Endothelial cell of umbilical vein (primary cell): ENCODE measurements at regions not wholly inside any gene's neighbourhood (a gene's known extent, or its start where the extent isn't known, plus 50 kb on each side); places are given as distances from the start of the nearest gene placed in this dataset.

ENCODE experiments used
- BruUV-seq: library from RNA; stranded (reverse); fragments of 400-500 nt; replicated peaks from 2 replicates; lab custom pipeline; 2021; lab: Mats Ljungman, UMichigan
- CTCF ChIA-PET: fragments of 300-600, 350-600 bp; sonication (Branson Sonifier 250); formaldehyde crosslinking; loops from one replicate; lab custom pipeline; 2021; ENCODE audit warnings: antibody characterized with exemption, inconsistent platforms; lab: Charles Lee
- POLR2A ChIA-PET: fragments of 300-600, 350-600 bp; sonication (Branson Sonifier 250); formaldehyde crosslinking; loops from one replicate; lab custom pipeline; 2021; ENCODE audit warnings: antibody characterized with exemption, inconsistent platforms; lab: Charles Lee
- DNase-seq: peaks from one replicate; pipeline ENCODE4 v3.0.0-alpha.2; 2011; ENCODE audit warnings: low read depth, low spot score
- FAIRE-seq: peaks from 2 replicates; lab custom pipeline; 2011; peaks lifted over from hg19 to GRCh38; lab: Jason Lieb, UNC
- H2AFZ ChIP-seq: 2 replicates; pipeline ENCODE4 v1.6.0; 2012; ENCODE audit warnings: low read depth, low read length, control low read depth, inconsistent platforms
- H3K27ac ChIP-seq: 2 replicates; pipeline ENCODE4 v1.5.1; 2011; ENCODE audit warnings: low read depth, mild to moderate bottlenecking, control low read depth, low read length, moderate library complexity; ENCODE audit not compliant: insufficient read depth
- H3K27me3 ChIP-seq, 2 experiments: 2 replicates each; pipeline versions ENCODE4 v1.6.0 to v1.6.1; 2011; ENCODE audit warnings: low read length in 2 of 2, mixed read lengths in 1 of 2; ENCODE audit not compliant: control insufficient read depth in 2 of 2, insufficient read depth in 2 of 2
- H3K36me3 ChIP-seq, 2 experiments: 2 replicates in 1 of 2; 3 replicates in 1 of 2; pipeline ENCODE4 v1.5.1; 2011; ENCODE audit warnings: low read length in 2 of 2, mild to moderate bottlenecking in 1 of 2, moderate library complexity in 1 of 2; ENCODE audit not compliant: control insufficient read depth in 2 of 2, insufficient read depth in 2 of 2; ENCODE audit errors: extremely low read depth in 1 of 2
- H3K4me1 ChIP-seq: 3 replicates; pipeline ENCODE4 v1.5.1; 2011; ENCODE audit warnings: mild to moderate bottlenecking, low read length; ENCODE audit not compliant: control insufficient read depth, insufficient read depth; ENCODE audit errors: extremely low read depth
- H3K4me2 ChIP-seq: 2 replicates; pipeline ENCODE4 v1.6.1; 2011; ENCODE audit warnings: low read length, control low read depth, mixed read lengths; ENCODE audit not compliant: insufficient read depth
- H3K4me3 ChIP-seq, 3 experiments: fragments of 200-600 bp in 1 of 3; sonication (generic), shearing (Covaris generic) in 1 of 3; replicated peaks in 1 of 3; 2 replicates each; pipeline ENCODE4 v1.5.1; 2011 to 2016; ENCODE audit warnings: control low read depth in 3 of 3, low read length in 3 of 3, mild to moderate bottlenecking in 2 of 3, inconsistent platforms in 1 of 3, low read depth in 1 of 3, moderate library complexity in 1 of 3; ENCODE audit not compliant: insufficient read depth in 1 of 3
- H3K79me2 ChIP-seq: 2 replicates; pipeline ENCODE4 v1.6.0; 2012; ENCODE audit warnings: low read length, inconsistent platforms; ENCODE audit not compliant: control insufficient read depth, insufficient read depth
- H3K9ac ChIP-seq: replicated peaks from 2 replicates; pipeline ENCODE3; 2011; ENCODE audit warnings: low read length, control low read depth; ENCODE audit not compliant: insufficient read depth; ENCODE audit errors: extremely low read depth
- H3K9me1 ChIP-seq: replicated peaks from 3 replicates; pipeline ENCODE4 v1.6.0; 2011; ENCODE audit warnings: mild to moderate bottlenecking, low read length; ENCODE audit not compliant: control insufficient read depth, insufficient read depth; ENCODE audit errors: extremely low read depth
- H3K9me3 ChIP-seq: replicated peaks from 2 replicates; pipeline ENCODE4 v1.5.1; 2012; ENCODE audit warnings: low read length, inconsistent platforms; ENCODE audit not compliant: control insufficient read depth, insufficient read depth
- H4K20me1 ChIP-seq: replicated peaks from 2 replicates; pipeline ENCODE3; 2011; ENCODE audit warnings: mild to moderate bottlenecking, low read length; ENCODE audit not compliant: control insufficient read depth, insufficient read depth; ENCODE audit errors: extremely low read depth
- EZH2 ChIP-seq: IDR thresholded peaks from 2 replicates; pipeline ENCODE4 v1.6.1; 2012; ENCODE audit warnings: borderline replicate concordance, low read depth, mild to moderate bottlenecking, moderate library complexity, low read length, inconsistent platforms; ENCODE audit not compliant: severe bottlenecking
- GATA2 ChIP-seq: IDR thresholded peaks from 2 replicates; pipeline ENCODE4 v1.7.0; 2011; ENCODE audit warnings: low read depth, mild to moderate bottlenecking, moderate library complexity, mixed read lengths, low read length; ENCODE audit not compliant: insufficient read length, insufficient read depth
- JUN ChIP-seq: IDR thresholded peaks from 2 replicates; pipeline ENCODE4 v1.6.1; 2011; ENCODE audit warnings: borderline replicate concordance, low read depth; ENCODE audit not compliant: insufficient read length, insufficient read depth
- POLR2A ChIP-seq: IDR thresholded peaks from 2 replicates; pipeline ENCODE4 v1.6.1; 2012; ENCODE audit warnings: low read depth, mild to moderate bottlenecking, control low read depth, low read length
- POLR2AphosphoS5 ChIP-seq: IDR thresholded peaks from 2 replicates; pipeline ENCODE4 v1.6.1; 2012; ENCODE audit warnings: low read depth, mild to moderate bottlenecking, control low read depth, low read length, moderate library complexity; ENCODE audit not compliant: insufficient read depth
- dilution Hi-C: fragments of 300-500 bp; cut with MboI; formaldehyde crosslinking; loops from one replicate; pipeline ENCODE4 v1.15.0; 2019; ENCODE audit warnings: low sequenced_read_pairs; ENCODE audit not compliant: extremely low pct_ligation_motif_present
- intact Hi-C: fragments of 100-400 bp; cut with micrococcal nuclease; formaldehyde crosslinking; loops from one replicate; pipeline ENCODE4 v1.10.0; 2022
- TF ChIP-seq, protein P1 (sequence below), 2 donors: IDR thresholded peaks; 1 replicate in 1 of 2; 2 replicates in 1 of 2; pipeline ENCODE4 v1.5.1; 2011; ENCODE audit warnings: low read length in 2 of 2, mild to moderate bottlenecking in 2 of 2, moderate library complexity in 2 of 2, control low read depth in 1 of 2, inconsistent platforms in 1 of 2, low read depth in 1 of 2; ENCODE audit not compliant: insufficient read depth in 1 of 2; ENCODE audit errors: extremely low read depth in 1 of 2

DNA sequence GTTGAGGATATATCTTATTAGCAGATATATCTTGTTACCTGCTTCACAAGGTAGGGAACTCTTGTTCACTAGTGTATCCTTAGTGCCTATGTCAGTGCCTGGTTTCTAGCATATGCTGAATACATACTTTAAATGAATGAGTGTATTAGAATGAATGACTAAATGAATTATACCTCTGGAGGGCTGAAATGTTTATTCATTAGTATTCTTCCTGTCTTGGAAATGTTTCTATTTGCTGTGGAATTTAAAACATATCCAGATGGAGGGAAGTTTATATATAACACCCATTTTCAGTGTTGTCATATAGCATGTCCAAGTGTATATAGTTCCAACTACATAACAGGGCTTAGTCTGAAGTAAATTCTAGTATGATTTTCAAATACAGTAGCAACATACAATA, 581.5 kb downstream of the TBL1XR1 start:
- CTCF ChIA-PET: no interaction called here
- Histone ChIP-seq H3K27ac (no peak overlapping the region), H2AFZ (no peak overlapping the region), H3K9ac (no peak overlapping the region), H3K27me3 (no peaks in the 10 kb centered on the region), H3K4me2 (no peak overlapping the region), H3K4me3 (no peak overlapping the region), H3K4me1 (no peaks in the 10 kb centered on the region), H3K9me1 (no peaks in the 10 kb centered on the region), H3K9me3 (no peaks in the 10 kb centered on the region), H3K36me3 (no peaks in the 10 kb centered on the region), H4K20me1 (no peaks in the 10 kb centered on the region), H3K79me2 (no peaks in the 10 kb centered on the region)
- TF ChIP-seq EZH2: no peak
- TF ChIP-seq, protein P1, sequence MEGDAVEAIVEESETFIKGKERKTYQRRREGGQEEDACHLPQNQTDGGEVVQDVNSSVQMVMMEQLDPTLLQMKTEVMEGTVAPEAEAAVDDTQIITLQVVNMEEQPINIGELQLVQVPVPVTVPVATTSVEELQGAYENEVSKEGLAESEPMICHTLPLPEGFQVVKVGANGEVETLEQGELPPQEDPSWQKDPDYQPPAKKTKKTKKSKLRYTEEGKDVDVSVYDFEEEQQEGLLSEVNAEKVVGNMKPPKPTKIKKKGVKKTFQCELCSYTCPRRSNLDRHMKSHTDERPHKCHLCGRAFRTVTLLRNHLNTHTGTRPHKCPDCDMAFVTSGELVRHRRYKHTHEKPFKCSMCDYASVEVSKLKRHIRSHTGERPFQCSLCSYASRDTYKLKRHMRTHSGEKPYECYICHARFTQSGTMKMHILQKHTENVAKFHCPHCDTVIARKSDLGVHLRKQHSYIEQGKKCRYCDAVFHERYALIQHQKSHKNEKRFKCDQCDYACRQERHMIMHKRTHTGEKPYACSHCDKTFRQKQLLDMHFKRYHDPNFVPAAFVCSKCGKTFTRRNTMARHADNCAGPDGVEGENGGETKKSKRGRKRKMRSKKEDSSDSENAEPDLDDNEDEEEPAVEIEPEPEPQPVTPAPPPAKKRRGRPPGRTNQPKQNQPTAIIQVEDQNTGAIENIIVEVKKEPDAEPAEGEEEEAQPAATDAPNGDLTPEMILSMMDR (IDR thresholded peaks at IDR 0.05; ENCODE audit: extremely low read depth in 1 of 2, insufficient read depth in 1 of 2, low read depth in 1 of 2, low read length in 2 of 2): no peak
- dilution Hi-C loops (no loop called here), intact Hi-C loops (no loop called here)
- BruUV-seq: no TSS peak
- POLR2A ChIA-PET: no interaction called here
- FAIRE-seq (no peak), DNase-seq (no peak)

DNA sequence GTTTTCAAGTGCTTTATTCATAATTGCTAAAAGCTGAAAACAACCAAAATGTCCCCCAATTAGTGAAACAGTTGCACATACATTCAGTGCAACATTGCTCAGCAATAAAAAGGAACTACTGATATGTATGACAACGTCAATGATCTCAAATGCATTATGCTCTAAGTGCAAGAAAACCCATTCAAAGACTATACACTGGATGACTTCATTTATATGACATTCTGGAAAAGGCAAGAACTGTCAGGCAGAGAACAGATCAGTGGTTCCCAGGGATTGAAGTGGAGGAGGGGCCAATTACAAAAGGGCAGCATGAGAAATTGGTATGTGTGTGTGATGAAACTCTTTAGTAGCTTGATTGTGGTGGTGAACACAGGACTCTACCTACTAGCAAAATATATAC, 585.6 kb downstream of the TBL1XR1 start:
- no peak overlapping the region for H3K27ac ChIP-seq
- DNase-seq: no peak
- no peaks in the 10 kb centered on the region for H3K9me3 ChIP-seq
- no peaks in the 10 kb centered on the region for H4K20me1 ChIP-seq
- CTCF ChIA-PET: no interaction called here
- no peak overlapping the region for H2AFZ ChIP-seq
- POLR2A ChIA-PET: no interaction called here
- intact Hi-C loops: no loop called here
- no peaks in the 10 kb centered on the region for H3K79me2 ChIP-seq
- no peak overlapping the region for H3K4me2 ChIP-seq
- dilution Hi-C loops: no loop called here
- FAIRE-seq: no peak
- no peak overlapping the region for H3K4me3 ChIP-seq
- H3K9me1 ChIP-seq: no peaks in the 10 kb centered on the region
- H3K9ac ChIP-seq: no peak overlapping the region
- BruUV-seq: no TSS peak
- H3K27me3 ChIP-seq: no peaks in the 10 kb centered on the region
- TF ChIP-seq, protein P1 (IDR thresholded peaks at IDR 0.05; ENCODE audit: extremely low read depth in 1 of 2, insufficient read depth in 1 of 2, low read depth in 1 of 2, low read length in 2 of 2): no peak
- no peak for TF ChIP-seq JUN
- TF ChIP-seq POLR2A: no peak
- no peak for TF ChIP-seq POLR2AphosphoS5
- no peak for TF ChIP-seq GATA2
- TF ChIP-seq EZH2: no peak
- H3K36me3 ChIP-seq: no peaks in the 10 kb centered on the region
- H3K4me1 ChIP-seq: no peaks in the 10 kb centered on the region
